T-helper 9 cell (primary cell): ENCODE measurements at regions not wholly inside any gene's neighbourhood (a gene's known extent, or its start where the extent isn't known, plus 50 kb on each side); places are given as distances from the start of the nearest gene placed in this dataset.

Experiments used
- DNase-seq: peaks from one replicate; pipeline ENCODE4 v3.0.0-alpha.2; 2020

- DNase-seq: no peak
Measured at GRCh38 chr6:147621263-147621662, 112.8 kb downstream of the SAMD5 start.

GRCh38 chr6:147621961-147622360 lies 113.5 kb downstream of the SAMD5 start:
- DNase-seq: no peak

GRCh38 chr6:147624946-147625515 lies 116.5 kb downstream of the SAMD5 start:
- no peak for DNase-seq

- no peak for DNase-seq
Measured at GRCh38 chr6:147625946-147626345, 117.5 kb downstream of the SAMD5 start.

- DNase-seq: no peak
Measured at GRCh38 chr6:147627411-147627810, 118.9 kb downstream of the SAMD5 start.

- DNase-seq: no peak
Measured at GRCh38 chr6:147633191-147633590, 124.7 kb downstream of the SAMD5 start.

- DNase-seq: no peak
Measured at GRCh38 chr6:147637620-147638195, 129.2 kb downstream of the SAMD5 start.

GRCh38 chr6:147639279-147639678 lies 130.8 kb downstream of the SAMD5 start:
- DNase-seq: no peak

GRCh38 chr6:147640606-147641005 lies 132.1 kb downstream of the SAMD5 start:
- no peak for DNase-seq

- no peak for DNase-seq
Measured at GRCh38 chr6:147641511-147641910, 133.0 kb downstream of the SAMD5 start.

GRCh38 chr6:147642458-147642857 lies 134.0 kb downstream of the SAMD5 start:
- DNase-seq: no peak

- no peak for DNase-seq
Measured at GRCh38 chr6:147643341-147644200, 135.1 kb downstream of the SAMD5 start.

- DNase-seq: no peak
Measured at GRCh38 chr6:147648916-147649315, 140.4 kb downstream of the SAMD5 start.

- DNase-seq: no peak
Measured at GRCh38 chr6:147651249-147652063, 143.0 kb downstream of the SAMD5 start.

GRCh38 chr6:147653631-147654030 lies 145.1 kb downstream of the SAMD5 start:
- DNase-seq: no peak

GRCh38 chr6:147654103-147654845 lies 145.8 kb downstream of the SAMD5 start:
- DNase-seq: no peak

- no peak for DNase-seq
Measured at GRCh38 chr6:147660334-147661311, 152.1 kb downstream of the SAMD5 start.

GRCh38 chr6:147662646-147663045 lies 154.2 kb downstream of the SAMD5 start:
- DNase-seq: no peak

GRCh38 chr6:147664092-147664491 lies 155.6 kb downstream of the SAMD5 start:
- no peak for DNase-seq

GRCh38 chr6:147666255-147666654 lies 157.8 kb downstream of the SAMD5 start:
- DNase-seq: no peak

- no peak for DNase-seq
Measured at GRCh38 chr6:147667082-147667481, 158.6 kb downstream of the SAMD5 start.
